Colonic mucosa (tissue), 4 donors: ENCODE measurements at regions not wholly inside any gene's neighbourhood (a gene's known extent, or its start where the extent isn't known, plus 50 kb on each side); places are given as distances from the start of the nearest gene placed in this dataset.

Experiments
- DNase-seq: peaks from one replicate; pipeline ENCODE4 v3.0.0-alpha.2; 2020
- H3K27ac ChIP-seq: fragments of 200-600 bp; one replicate; pipeline ENCODE4 v1.8.0; 2021
- H3K27me3 ChIP-seq: fragments of 200-600 bp; one replicate; pipeline ENCODE4 v1.8.0; 2021
- H3K36me3 ChIP-seq: fragments of 200-600 bp; one replicate; pipeline ENCODE4 v1.8.0; 2021
- H3K4me1 ChIP-seq: fragments of 200-600 bp; one replicate; pipeline ENCODE4 v1.8.0; 2021; ENCODE audit warnings: mild to moderate bottlenecking
- H3K4me3 ChIP-seq: fragments of 200-600 bp; one replicate; pipeline ENCODE4 v1.8.0; 2021
- H3K9ac ChIP-seq, 2 donors: one replicate each; pipeline ENCODE4 v1.7.0; 2013; ENCODE audit warnings: control low read depth in 2 of 2, low read depth in 2 of 2, low read length in 2 of 2
- H3K9me3 ChIP-seq: fragments of 200-600 bp; one replicate; pipeline ENCODE4 v1.8.0; 2021
- CTCF ChIP-seq: fragments of 200-600 bp; IDR thresholded peaks from one replicate; pipeline ENCODE4 v1.8.0; 2022; ENCODE audit warnings: antibody characterized with exemption, mild to moderate bottlenecking
- intact Hi-C: fragments of 100-400 bp; cut with DNase I; formaldehyde crosslinking; loops from one replicate; pipeline ENCODE4 v1.14.1; 2022
- donor health status: healthy.
- donor health status: DM: no; HTN: no; CAD: no.
- donor health status: DM: no; HTN: no; CAD: no.

GRCh38 chr9:111154081-111154562, 115.9 kb upstream of the LPAR1 start:
- TF ChIP-seq CTCF, result no peak
- Histone ChIP-seq H3K4me1 (no peaks in the 10 kb centered on the region), H3K27me3 (no peaks in the 10 kb centered on the region), H3K9ac (no peak overlapping the region), H3K27ac (no peak overlapping the region), H3K4me3 (no peak overlapping the region), H3K36me3 (no peaks in the 10 kb centered on the region), H3K9me3 (no peaks in the 10 kb centered on the region)
- intact Hi-C loops, result no loop called here
- DNase-seq, result no peak

- intact Hi-C loops, result no loop called here
- no peak overlapping the region for H3K4me3 ChIP-seq
- no peaks in the 10 kb centered on the region for H3K36me3 ChIP-seq
- no peak overlapping the region for H3K27ac ChIP-seq
- no peak for TF ChIP-seq CTCF
- H3K27me3 ChIP-seq, result no peaks in the 10 kb centered on the region
- no peak for DNase-seq
- no peaks in the 10 kb centered on the region for H3K9me3 ChIP-seq
- H3K4me1 ChIP-seq, result no peaks in the 10 kb centered on the region
- H3K9ac ChIP-seq, result no peak overlapping the region
Measured at GRCh38 chr9:111152614-111153406, 114.5 kb upstream of the LPAR1 start.

- DNase-seq, result no peak
- Histone ChIP-seq H3K36me3 (no peaks in the 10 kb centered on the region), H3K4me1 (no peaks in the 10 kb centered on the region), H3K9me3 (no peaks in the 10 kb centered on the region), H3K27me3 (no peaks in the 10 kb centered on the region), H3K9ac (no peak overlapping the region), H3K4me3 (no peak overlapping the region), H3K27ac (no peak overlapping the region)
- no peak for TF ChIP-seq CTCF
- intact Hi-C loops, result no loop called here
Measured at GRCh38 chr9:111151537-111151936, 113.3 kb upstream of the LPAR1 start.

GRCh38 chr9:111150181-111150580, 111.9 kb upstream of the LPAR1 start:
- H3K9ac ChIP-seq, result no peak overlapping the region
- no peak overlapping the region for H3K4me3 ChIP-seq
- TF ChIP-seq CTCF, result no peak
- no peaks in the 10 kb centered on the region for H3K27me3 ChIP-seq
- H3K4me1 ChIP-seq, result no peaks in the 10 kb centered on the region
- intact Hi-C loops, result no loop called here
- H3K27ac ChIP-seq, result no peak overlapping the region
- DNase-seq, result no peak
- H3K9me3 ChIP-seq, result no peaks in the 10 kb centered on the region
- no peaks in the 10 kb centered on the region for H3K36me3 ChIP-seq

- DNase-seq, result no peak
- Histone ChIP-seq H3K4me1 (no peaks in the 10 kb centered on the region), H3K36me3 (no peaks in the 10 kb centered on the region), H3K27me3 (no peaks in the 10 kb centered on the region), H3K9ac (no peak overlapping the region), H3K27ac (no peak overlapping the region), H3K9me3 (no peaks in the 10 kb centered on the region), H3K4me3 (no peak overlapping the region)
- intact Hi-C loops, result no loop called here
- TF ChIP-seq CTCF, result no peak
Measured at GRCh38 chr9:111149018-111149759, 110.9 kb upstream of the LPAR1 start.
